ENCODE measurements at regions not wholly inside any gene's neighbourhood (a gene's known extent, or its start where the extent isn't known, plus 50 kb on each side); places are given as distances from the start of the nearest gene placed in this dataset.

DNA sequence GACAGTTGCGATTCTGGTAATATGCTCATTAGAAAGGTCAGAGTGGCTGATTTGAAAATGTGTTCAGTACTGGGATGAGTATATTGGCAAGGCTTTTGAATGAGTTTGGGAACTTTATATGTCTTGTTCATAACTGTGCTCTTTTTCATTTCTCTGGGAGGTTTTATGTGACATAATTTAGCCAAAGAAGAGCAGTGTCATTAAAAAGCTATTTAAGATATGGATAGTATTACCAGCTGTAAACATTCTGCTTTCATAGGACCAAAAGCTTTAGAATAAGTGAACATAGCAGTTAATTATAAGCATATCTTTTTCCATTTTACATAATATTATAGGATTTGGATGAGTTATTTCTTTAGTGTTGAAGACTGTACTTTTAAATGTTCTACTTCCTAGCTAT, 260.4 kb downstream of the TTC6 start:
- no peaks in the 10 kb centered on the region for H3K27me3 ChIP-seq
- H3K4me1 ChIP-seq (ENCODE audit: insufficient read depth) = no peaks in the 10 kb centered on the region
- no peak for DNase-seq
- intact Hi-C loops (cut with DNase I) = no loop called here
- H3K9me3 ChIP-seq = no peaks in the 10 kb centered on the region
- 66 to 80% (median 72%) methylated on average over 1 of the region's 1 CpG for WGBS, 3 donors
- no peaks in the 10 kb centered on the region for H3K36me3 ChIP-seq
- TF ChIP-seq, protein P1, sequence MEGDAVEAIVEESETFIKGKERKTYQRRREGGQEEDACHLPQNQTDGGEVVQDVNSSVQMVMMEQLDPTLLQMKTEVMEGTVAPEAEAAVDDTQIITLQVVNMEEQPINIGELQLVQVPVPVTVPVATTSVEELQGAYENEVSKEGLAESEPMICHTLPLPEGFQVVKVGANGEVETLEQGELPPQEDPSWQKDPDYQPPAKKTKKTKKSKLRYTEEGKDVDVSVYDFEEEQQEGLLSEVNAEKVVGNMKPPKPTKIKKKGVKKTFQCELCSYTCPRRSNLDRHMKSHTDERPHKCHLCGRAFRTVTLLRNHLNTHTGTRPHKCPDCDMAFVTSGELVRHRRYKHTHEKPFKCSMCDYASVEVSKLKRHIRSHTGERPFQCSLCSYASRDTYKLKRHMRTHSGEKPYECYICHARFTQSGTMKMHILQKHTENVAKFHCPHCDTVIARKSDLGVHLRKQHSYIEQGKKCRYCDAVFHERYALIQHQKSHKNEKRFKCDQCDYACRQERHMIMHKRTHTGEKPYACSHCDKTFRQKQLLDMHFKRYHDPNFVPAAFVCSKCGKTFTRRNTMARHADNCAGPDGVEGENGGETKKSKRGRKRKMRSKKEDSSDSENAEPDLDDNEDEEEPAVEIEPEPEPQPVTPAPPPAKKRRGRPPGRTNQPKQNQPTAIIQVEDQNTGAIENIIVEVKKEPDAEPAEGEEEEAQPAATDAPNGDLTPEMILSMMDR (IDR thresholded peaks at IDR 0.05) = no peak
- H3K27ac ChIP-seq = no peak overlapping the region
- no peak overlapping the region for H3K4me3 ChIP-seq

DNA sequence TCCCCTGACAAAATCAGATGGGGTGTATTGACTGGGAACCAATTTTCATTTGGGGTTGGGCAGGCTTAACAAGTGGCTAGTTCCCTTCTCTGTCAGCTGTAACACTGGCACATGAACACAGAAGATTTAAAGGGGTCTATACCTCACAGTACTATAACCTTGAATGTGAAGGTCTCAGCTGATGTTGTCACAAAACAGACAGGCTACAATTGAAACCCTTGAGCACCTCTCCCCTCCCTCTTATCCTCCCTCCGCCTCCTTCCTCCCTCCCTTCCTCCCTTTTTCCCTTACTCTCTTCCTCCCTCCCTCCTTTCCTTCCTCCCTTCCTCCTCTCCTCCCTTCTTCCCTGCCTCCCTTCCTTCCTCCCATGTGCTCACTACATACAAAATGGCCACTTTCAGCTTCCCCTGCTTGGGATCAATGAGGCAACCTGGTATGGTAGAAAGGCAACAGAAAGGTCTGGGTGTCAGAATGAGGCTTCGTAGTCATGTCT, 262.4 kb downstream of the TTC6 start:
- H3K4me3 ChIP-seq = no peak overlapping the region
- H3K36me3 ChIP-seq = no peaks in the 10 kb centered on the region
- WGBS, 3 donors = 79 to 85% (median 83%) methylated on average over 2 of the region's 2 CpGs
- TF ChIP-seq EP300 (IDR thresholded peaks at IDR 0.05) (no peak), POLR2A (IDR thresholded peaks at IDR 0.05) (no peak)
- TF ChIP-seq, protein P1 (IDR thresholded peaks at IDR 0.05) = no peak
- no peak for DNase-seq
- H3K27me3 ChIP-seq = no peaks in the 10 kb centered on the region
- H3K4me1 ChIP-seq (ENCODE audit: insufficient read depth) = no peaks in the 10 kb centered on the region
- intact Hi-C loops (cut with DNase I) = no loop called here
- H3K27ac ChIP-seq = no peak overlapping the region
- H3K9me3 ChIP-seq = no peaks in the 10 kb centered on the region

DNA sequence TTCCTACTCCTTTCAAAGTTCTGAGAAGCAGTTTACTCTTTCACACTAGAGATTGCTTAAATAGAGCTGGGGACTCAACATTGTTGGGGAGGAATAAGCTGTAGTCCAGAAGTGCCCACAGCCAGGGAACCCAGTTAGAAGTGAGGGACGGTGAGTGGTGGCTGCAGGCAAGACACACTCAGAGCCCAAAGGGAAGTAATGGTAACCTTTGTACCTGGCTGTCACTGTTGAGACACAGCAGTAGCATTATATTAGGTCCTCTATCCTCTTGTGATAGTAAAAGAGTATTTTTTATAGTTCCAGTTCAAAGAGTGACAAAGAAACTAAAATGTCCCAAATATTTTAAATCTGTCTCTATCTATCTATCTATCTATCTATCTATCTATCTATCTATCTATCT, 263.3 kb downstream of the TTC6 start:
- WGBS, 3 donors = 76 to 84% (median 82%) methylated on average over 1 of the region's 1 CpG

GRCh38 chr14:37859177-37859576, 263.7 kb downstream of the TTC6 start:
- intact Hi-C loops (cut with DNase I) = no loop called here
- no peak for TF ChIP-seq EP300 (IDR thresholded peaks at IDR 0.05)
- TF ChIP-seq POLR2A (IDR thresholded peaks at IDR 0.05) = no peak
- TF ChIP-seq, protein P1 (IDR thresholded peaks at IDR 0.05) = no peak

More for the DNA sequence above, 263.3 kb downstream of the TTC6 start:
- no peak overlapping the region for H3K27ac ChIP-seq
- TF ChIP-seq POLR2A (IDR thresholded peaks at IDR 0.05) (no peak), EP300 (IDR thresholded peaks at IDR 0.05) (no peak)
- TF ChIP-seq, protein P1 (IDR thresholded peaks at IDR 0.05) = no peak
- no peak for DNase-seq
- no peak overlapping the region for H3K4me3 ChIP-seq
- no peaks in the 10 kb centered on the region for H3K27me3 ChIP-seq
- intact Hi-C loops (cut with DNase I) = no loop called here
- H3K9me3 ChIP-seq = no peaks in the 10 kb centered on the region
- no peaks in the 10 kb centered on the region for H3K36me3 ChIP-seq
- H3K4me1 ChIP-seq (ENCODE audit: insufficient read depth) = no peaks in the 10 kb centered on the region

More at GRCh38 chr14:37859177-37859576, 263.7 kb downstream of the TTC6 start:
- DNase-seq = no peak
- H3K27ac ChIP-seq = no peak overlapping the region
- no peaks in the 10 kb centered on the region for H3K36me3 ChIP-seq
- H3K4me1 ChIP-seq (ENCODE audit: insufficient read depth) = no peaks in the 10 kb centered on the region
- 69 to 82% (median 71%) methylated on average over 3 of the region's 3 CpGs for WGBS, 3 donors
- no peaks in the 10 kb centered on the region for H3K9me3 ChIP-seq
- H3K4me3 ChIP-seq = no peak overlapping the region
- H3K27me3 ChIP-seq = no peaks in the 10 kb centered on the region

Data from ovary (tissue), 7 donors.